ENCODE measurements at regions not wholly inside any gene's neighbourhood (a gene's known extent, or its start where the extent isn't known, plus 50 kb on each side); places are given as distances from the start of the nearest gene placed in this dataset.
"Not testable (repeated sequence)": the region's sequence is repeated elsewhere in the genome, so short reads cannot be mapped to it uniquely, and the experiment has no call there.

DNA sequence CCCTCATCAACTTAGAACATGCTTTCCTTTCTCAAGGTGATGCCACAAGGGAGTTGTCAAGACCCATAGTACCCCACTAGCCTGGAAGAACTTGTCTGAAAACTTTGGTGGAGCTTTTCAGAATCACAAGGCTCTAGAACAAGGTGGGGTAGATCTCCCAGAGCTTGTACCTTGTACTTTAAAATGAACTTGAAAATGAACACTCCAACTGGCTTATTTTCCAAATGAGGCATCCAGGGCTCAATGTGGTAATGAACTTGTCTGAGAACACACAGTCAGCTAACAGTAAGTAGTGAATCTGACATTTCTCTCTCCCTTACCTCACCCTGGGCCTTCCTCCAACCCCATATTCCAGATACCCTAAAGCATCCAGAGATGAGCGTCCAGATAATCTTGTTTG lies 81.8 kb upstream of the THBS1 start:
- DNase-seq = no peak

DNA sequence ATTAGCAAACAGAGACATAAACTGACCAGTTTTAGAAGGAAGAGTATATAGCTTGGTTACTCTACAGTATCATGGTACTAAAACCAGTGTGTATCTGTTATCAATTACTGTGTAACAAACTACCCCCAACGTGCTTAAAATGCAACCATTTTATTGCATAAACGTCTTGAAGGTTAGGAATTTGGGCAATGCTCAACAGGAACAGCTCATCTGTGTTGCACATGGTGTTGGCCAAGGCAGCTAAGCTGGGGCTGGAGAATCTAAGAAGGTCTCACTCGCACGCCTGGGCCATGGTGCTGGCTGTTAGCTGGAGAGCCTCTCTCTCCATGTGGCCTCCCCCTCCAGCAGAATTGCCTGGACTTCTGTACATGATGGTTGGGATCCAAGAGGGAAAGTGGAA lies 81.2 kb upstream of the THBS1 start:
- no peak for DNase-seq

DNA sequence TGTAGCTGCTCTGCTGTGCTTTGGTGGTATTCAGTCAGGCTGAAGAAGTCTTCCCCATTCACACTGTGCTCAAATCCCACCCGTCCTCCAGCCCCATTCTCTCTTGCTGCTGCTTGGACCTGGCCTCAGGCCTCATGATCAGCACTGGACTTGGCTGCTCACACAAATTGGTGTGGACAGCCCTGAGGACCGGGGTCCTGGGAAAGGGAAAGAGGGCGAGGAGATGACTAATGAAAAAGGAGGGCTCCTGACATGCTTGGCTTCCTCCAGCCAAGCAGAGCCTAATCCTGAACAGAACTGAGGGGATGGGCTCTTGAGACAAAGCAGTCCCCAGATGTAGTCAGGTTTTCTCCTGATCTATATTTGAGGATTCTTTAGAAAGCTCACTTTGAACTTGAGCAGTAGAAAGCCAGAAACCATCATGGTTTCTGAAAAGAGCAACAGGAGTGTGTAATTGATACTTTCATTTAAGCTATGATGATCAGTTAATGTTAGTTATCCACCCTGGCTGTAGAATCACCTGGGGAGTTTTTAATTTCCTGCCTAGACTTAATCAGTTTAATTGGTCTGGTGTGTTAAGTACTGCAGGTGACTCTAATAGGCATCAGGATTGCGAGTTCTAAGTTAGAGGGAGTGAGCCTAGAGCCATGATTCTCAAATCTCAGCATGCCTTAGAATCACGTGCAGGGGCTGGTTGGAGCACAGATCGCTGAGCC lies 79.4 kb upstream of the THBS1 start:
- no peak for DNase-seq

DNA sequence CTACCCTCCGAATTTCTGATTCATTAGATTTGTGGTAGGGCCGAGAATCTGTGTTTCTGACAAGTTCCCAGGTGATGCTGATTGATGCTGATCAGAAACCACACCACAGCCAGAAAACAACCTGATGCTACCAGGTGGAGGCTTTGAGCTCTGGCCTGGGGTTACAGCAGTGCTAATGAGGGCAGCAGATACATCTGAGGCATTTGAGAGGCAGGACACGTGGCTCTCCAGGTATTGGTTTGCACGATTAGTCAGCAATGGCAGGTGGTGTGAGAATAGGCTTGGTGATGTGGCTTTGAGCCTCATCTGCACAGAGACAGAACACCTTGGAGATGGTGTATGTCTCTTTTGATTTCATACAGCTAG lies 78.8 kb upstream of the THBS1 start:
- no peak for DNase-seq

DNA sequence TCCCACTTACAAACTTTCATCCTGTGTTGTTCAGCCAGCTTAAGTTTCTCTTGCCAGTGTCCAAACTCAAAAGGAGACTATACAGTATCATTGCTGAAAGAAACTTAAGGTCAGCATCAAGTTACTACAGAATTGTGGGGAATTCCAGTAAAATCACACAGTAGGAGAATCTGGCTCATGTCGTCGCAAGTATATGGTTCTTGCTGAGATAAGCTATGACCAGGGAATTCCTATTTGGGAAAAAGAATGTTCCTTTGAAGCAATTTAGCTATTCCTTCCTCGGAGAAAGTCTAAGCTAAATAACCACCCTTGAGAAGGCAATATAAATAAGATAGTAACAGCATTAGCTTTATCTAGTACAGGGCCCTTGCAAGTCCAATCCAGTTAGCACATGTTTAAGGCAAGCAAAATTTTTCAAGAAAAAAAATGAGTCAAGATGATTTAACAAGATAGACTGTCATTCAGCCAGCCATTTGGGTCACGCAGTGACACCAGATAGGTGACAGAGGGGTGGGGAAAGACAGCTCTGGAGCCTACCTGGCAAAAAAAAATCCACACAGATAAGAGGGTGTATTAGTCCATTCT lies 78.2 kb upstream of the THBS1 start:
- no peak for DNase-seq

DNA sequence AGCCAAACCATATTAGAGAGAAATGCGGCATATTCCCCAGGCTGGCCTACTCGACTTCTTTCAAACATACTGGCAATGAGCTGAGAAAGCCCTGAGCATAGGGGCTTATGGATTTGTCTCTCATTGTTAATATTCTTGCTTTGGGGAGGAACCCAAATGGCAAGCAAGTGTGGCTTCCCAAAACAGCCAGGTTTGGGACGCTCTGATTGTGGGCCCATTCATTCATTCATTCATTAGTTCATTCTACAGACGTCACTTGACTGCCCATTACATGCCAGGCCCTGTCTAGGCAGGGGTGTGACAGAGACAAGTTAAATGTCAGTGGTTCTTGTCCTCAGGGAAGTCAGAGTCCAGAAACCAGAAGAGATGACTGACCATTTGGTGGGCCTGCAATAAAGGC lies 77.4 kb upstream of the THBS1 start:
- DNase-seq = no peak

DNA sequence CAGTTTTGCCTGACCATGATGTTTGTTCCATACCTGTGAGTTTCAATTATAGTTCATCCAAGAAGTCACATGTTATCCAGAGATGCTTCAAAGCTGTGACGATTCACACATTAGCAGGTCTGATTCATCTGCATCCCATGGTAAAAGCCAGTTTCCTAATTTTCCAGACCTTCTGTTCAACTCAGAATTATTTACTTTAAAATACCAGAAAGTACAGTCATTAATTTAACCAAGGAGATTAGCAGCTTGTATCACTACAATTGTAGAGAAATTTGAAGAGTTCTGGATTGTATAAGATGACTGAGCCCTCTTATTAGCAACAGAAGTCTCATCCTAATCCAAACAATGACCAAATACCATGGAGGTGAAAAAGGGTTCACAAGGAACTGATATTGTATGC lies 76.1 kb upstream of the THBS1 start:
- DNase-seq = no peak

DNA sequence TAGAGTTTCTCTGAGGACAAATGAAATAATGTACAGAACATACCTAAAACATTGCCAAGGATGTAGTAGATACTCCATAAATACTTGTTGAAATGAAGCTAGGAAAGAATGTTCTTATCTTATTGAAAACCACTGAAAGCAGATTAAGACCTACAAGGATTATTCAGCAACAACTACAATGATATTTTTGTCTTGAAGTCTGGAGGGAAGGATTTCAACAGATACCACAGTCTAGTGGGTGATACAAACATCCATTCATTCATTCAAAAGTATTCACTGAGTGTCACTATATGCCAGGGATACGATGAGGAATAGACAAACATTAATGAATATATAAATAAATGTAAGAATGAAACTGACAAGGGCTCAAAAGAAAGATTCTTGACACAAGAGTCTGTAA lies 74.7 kb upstream of the THBS1 start:
- no peak for DNase-seq

DNA sequence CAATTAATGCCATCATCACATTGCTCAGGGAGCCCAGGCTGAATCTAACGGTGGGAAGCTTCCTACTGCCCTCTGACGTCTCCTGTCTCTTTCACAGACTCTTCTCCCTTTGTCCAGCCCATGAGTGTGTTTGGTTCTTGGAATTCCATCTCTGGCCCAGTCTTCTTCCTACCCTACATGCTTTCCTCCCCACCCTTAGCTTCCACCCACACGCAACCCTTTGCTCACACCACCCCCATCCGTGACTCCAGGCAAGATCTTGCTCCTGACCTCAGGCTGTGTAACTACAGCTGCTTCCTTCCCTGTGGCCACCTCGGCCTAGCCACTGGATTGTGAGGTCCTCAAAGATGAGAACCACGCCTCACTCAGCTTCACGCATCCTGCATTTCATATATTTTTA lies 72.3 kb upstream of the THBS1 start:
- DNase-seq = no peak

DNA sequence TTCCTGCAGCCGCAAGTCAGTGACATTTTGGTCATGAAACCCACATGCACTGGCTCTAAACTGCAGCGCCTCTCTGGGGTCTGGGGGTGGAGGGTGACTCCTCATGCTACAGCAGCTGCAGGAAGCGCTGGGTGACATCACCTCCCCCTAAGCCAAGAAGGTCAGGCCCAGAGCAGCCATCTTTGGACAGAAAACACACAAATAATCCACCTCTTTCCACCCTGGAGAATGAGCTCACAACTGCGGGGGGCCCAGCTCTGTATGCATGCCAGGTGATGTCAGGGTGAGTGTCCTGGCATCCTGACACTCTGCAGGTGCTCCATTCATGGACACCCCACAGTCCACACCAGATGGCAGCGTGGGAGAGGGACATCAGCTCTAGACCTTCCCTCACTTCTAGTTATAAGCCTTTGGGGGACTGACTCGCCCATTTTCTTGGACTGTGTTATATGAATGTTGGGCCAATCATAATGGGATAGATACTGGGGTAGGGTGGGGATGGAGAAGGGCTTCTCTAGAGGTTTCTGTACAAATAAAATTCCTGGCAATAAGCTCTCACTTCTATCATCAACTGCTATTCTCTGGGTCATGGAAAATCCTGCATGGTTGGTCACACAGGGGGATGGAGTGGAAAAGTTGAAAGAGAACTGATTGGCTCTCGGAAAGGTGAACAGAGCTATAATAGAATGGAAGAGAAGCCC lies 70.7 kb upstream of the THBS1 start:
- DNase-seq = no peak

DNA sequence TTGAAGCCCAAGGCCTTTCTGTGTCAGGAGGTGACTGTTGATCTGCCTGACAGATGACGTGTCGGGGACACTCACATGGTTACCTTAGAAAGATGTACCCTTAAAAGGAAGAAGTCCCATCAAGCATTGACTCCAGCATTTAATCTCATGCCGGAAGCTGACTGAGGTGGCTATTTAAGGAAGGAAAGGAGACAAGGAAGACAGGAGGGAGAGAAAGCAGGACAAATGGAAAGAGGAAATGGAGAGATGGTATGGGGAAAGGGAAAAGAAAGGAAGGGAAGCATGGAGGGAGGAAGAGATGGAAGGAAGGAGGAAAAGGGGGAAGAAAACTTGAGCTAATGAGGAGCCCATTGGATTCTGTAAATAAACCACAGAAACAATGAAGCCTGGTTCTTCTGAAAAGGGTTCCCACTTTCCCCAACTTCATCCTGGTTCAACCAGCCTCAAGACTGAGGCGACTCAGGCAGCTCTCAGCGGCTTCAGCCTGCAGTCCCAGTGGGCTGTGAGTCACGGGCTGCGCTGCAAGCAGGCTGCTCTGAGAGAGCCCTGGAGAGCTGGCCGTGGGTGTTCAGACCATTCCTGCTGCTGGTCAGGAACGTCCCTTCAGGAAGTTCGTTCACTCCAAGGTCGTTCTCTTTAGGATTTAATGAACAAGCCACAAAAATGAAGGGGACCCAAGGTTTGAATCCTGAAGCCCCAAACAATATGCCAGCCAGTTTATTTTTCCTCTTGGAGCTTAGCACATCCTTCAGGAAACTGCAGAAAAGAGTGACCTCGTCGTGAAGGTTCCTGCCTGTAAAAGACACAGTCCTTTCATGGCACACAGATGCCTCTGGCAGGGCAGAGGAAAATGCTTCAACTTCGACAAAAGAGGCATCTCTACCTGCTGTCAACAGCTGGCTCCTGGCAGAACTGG lies 69.6 kb upstream of the THBS1 start:
- no peak for DNase-seq

DNA sequence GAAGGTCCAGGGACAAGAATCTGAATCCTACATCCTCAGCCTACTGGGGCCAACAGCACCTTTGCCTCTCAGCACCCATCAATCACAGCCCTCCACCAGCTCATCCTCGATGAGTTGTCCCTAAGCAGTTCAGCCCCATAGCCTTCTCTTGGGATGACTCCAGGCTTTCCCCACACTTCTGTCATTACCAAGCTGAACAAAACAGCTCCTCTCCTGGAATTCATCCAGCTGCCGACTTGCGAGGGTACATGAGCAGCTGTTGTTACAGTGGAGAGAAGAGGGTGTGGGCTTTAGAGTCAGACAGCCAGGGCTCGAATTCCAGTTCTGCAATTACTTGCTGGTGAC lies 69.0 kb upstream of the THBS1 start:
- no peak for DNase-seq

DNA sequence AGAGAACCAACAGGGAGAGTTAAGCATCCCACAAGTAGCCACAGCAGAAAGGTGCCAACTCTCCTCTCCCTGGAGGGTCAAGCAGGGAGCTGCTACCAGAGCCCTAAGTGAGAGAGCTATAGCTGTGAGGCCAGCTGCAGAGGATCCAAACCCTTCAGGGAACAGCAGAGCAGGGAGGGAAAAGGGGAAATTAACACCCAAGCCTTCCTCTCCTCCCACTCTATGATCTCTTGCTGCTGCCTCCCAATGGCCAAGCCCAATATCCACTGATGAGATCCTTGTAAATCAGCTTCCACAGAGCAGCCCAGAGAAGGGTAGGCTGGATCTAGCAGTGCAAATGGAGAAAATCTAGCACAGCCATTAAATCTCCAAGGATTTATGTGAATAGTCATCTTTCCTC lies 68.2 kb upstream of the THBS1 start:
- no peak for DNase-seq

DNA sequence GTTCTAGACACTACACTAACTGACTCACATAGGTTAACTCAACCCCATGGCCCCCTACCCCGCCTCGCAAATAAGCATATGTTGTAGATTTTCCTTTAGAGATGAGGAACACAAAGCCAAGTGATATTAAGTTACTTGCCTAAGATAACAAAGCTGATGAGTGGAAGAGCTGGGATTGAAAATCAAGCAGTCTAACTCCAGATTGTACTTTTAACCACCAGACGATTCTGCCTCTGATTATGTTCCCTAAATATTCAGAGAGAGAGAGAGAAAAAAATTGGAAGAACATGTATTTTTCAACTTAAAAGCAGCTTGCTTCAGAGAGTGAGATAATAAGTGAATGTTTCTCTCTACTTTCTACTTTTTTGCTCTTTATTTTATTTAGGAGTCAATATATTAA lies 66.9 kb upstream of the THBS1 start:
- no peak for DNase-seq

DNA sequence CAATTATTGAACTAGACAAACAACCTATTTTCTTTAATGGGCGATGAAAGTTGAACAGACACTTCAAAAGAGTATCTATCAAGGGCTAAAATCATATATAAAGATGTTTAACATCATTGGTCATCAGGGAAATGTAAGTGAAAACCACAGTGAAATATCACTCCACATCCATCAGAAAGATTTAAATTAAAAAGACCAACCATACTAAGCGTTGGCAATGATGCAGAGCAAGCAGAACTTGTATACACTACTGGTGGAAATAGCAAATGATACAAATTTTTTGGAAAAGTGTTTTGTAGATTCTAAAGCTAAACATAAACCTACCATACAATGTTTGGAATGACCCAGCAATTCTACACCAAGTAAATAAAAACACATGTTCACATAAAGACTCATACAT lies 65.9 kb upstream of the THBS1 start:
- DNase-seq = no peak

DNA sequence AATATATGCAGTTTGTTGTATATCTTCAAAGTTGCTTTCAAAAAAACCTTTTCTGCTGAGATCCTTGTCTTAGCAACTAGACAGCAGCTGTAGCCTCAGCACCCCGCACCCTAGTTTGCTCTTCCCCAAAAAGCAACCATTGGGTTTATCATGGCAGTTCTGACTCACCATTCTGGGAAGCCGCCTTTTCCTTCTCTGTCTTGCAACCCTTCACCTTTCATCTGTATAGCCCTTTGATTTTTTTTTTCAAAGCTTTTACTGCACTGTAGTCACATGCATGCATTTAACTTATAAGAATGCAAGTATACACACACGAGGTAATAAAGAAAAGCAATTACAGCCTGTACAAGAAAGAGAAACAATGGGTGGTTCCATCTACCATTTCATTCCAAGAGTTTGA lies 65.1 kb upstream of the THBS1 start:
- no peak for DNase-seq

DNA sequence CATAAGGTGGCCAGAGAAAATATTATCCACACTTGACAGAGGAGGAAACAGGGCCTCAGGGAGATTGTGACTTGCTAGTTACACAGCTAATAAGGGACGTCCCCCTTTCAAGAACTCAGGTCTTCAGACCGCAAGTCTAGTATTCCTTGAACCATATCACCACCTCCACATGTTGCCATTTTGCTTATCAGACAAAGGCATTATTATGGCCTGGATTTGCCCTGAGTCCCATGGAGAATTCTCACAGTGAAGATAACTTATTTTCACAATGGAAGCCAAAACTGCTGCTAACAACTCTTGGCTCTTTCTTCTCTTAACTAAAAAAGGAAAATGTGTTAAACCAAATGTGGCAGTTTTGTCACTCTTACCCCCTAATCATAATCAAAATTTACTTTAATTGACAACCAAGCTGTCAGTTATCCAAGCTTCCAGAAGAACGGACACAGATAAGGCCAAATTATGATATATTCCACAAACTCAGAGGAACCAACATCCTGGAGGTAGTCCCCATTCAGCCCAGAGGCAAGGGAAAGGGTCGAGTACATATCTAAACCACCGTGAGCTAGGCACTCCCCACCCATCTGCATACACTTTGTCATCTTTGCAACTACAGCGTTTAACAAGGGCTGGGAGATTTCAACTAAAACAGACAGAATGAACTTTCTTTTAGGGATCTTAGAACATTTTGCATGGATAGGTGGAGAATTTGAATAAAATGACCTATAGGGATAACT lies 63.6 kb upstream of the THBS1 start:
- DNase-seq = no peak

DNA sequence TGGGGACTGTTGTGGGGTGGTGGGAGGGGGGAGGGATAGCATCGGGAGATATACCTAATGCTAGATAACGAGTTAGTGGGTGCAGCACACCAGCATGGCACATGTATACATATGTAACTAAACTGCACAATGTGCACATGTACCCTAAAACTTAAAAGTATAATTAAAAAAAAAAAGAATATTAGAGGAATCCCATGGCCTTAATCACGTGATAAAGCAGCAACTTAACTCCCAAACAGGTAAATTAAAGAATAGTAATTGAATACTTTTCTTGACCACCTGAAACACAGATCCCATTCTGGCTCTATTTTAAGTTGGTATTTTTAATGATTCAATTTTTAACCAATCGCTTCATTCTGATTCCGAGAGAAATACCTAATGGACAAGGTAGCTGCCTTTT lies 56.9 kb upstream of the THBS1 start:
- not testable (repeated sequence) for DNase-seq

DNA sequence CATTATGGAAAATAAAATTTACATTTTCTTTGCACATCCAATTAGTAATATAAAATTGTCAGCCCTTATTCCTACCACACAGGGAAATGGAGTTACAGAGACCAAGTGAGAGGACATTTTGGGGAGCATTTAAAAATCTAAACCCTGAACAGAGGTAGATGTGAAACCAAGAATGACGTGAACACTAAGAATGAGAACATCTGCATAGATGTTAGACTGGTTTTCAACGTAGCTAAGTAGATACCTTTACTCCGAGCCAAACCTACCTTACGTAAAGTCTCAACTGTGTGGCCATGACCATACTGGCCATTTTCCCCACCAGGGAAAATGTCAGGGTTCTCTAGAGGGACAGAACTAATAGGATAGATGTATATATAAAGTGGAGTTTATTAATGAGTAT lies 51.4 kb upstream of the THBS1 start:
- DNase-seq = no peak

DNA sequence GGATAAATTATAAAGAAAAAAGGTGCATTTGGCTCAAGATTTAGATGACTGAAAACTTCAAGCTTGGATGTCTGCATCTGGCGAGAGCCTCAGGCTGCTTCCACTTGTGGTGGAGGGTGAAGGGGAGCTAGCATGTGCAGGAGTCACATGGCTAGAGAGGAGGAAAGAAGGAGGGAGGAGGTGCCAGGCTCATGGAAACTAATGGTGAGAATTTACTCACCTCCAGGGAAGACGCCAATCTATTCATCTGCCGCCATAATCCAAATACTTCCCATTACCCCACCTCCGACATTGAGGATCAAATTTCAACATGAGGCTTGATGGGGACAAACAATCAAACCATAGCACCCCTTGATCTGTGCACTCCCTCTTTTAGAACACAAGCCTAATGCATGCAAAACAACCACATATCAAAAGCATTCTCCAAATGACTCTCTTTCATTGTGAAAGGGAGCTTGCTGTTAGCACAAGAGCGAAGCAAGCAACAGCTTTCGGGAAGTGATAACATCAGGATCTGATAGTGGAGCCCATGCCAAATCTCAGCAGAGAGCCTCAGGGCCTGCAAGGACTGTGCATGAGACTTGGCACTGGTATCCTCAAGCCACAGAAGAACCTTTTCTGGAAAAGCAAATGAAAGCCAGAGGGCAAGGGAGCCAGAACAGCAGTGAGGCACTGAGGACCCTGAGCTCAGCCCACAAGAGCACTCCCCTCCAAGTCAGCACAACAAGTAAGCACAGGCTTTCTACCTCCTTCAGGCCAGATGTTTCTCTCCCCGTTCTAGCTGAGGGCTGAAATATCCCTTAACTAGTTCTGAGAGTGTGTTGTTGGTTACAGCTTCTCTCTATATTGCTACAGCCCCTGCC lies 50.2 kb upstream of the THBS1 start:
- DNase-seq = no peak

Measured in 8988T (cell line).